Left lung (tissue), 4 donors: ENCODE measurements at regions not wholly inside any gene's neighbourhood (a gene's known extent, or its start where the extent isn't known, plus 50 kb on each side); places are given as distances from the start of the nearest gene placed in this dataset.

Source experiments
- ATAC-seq: fragments of 200-7000 bp; cut with Tn5 transposase; one replicate; pipeline ENCODE4 v1.9.1; 2020; ENCODE audit warnings: moderate library complexity
- DNase-seq, 4 donors: peaks; one replicate each; pipeline ENCODE4 v3.0.0-alpha.2; 2013 to 2020
- H3K27ac ChIP-seq, 2 donors: fragments of 200-600 bp; sonication (generic) in 1 of 2; one replicate each; pipeline versions ENCODE4 v1.5.0 to v1.8.0; 2020 to 2021
- H3K27me3 ChIP-seq, 2 donors: fragments of 200-600 bp; sonication (generic) in 1 of 2; one replicate each; pipeline versions ENCODE4 v1.5.0 to v1.8.0; 2020 to 2021
- H3K36me3 ChIP-seq, 2 donors: fragments of 200-600 bp; sonication (generic) in 1 of 2; one replicate each; pipeline versions ENCODE4 v1.5.0 to v1.8.0; 2020 to 2021
- H3K4me1 ChIP-seq, 2 donors: fragments of 200-600 bp; one replicate each; pipeline ENCODE4 v1.8.0; 2021
- H3K4me3 ChIP-seq, 2 donors: fragments of 200-600 bp; sonication (generic) in 1 of 2; one replicate each; pipeline versions ENCODE4 v1.5.0 to v1.8.0; 2020 to 2021; ENCODE audit warnings: mild to moderate bottlenecking in 1 of 2
- H3K9me3 ChIP-seq, 2 donors: fragments of 200-600 bp; sonication (generic) in 1 of 2; one replicate each; pipeline versions ENCODE4 v1.5.0 to v1.8.0; 2020 to 2021
- intact Hi-C, 2 donors: fragments of 100-400 bp; cut with DNase I; formaldehyde crosslinking; loops; one replicate each; pipeline versions ENCODE4 v1.11.2 to v1.14.2; 2022
- TF ChIP-seq, protein P1 (sequence below), 2 donors: fragments of 200-600 bp; sonication (generic) in 1 of 2; IDR thresholded peaks; one replicate each; pipeline versions ENCODE4 v1.5.0 to v1.8.0; 2021; ENCODE audit warnings: antibody characterized with exemption in 2 of 2
- donor health status: DM: no; HTN: yes; CAD: no.
- donor health status: DM: no; HTN: no; CAD: no.

DNA sequence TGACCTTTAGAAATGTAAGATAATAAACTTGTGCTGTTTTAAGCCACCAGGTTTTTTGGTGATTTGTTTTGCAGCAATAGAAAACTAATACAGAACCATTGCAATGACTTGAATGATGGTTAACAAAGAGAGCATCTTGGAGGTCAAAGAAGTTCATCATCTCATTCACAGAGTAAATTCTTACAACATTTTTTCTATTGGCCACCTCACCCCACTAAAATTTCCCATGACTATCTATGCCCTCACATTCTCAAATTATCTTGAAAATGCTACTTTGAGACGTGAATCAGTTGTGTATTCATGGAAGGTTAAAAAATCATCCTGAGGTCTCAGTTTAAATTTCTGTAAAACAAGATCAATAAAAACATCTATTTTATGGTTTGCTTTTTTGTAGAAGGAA, 754.2 kb downstream of the SORCS1 start:
- no peak overlapping the region for H3K4me3 ChIP-seq
- no peaks in the 10 kb centered on the region for H3K4me1 ChIP-seq
- H3K36me3 ChIP-seq: no peaks in the 10 kb centered on the region
- no peak overlapping the region for H3K27ac ChIP-seq
- DNase-seq: no peak
- TF ChIP-seq, protein P1, sequence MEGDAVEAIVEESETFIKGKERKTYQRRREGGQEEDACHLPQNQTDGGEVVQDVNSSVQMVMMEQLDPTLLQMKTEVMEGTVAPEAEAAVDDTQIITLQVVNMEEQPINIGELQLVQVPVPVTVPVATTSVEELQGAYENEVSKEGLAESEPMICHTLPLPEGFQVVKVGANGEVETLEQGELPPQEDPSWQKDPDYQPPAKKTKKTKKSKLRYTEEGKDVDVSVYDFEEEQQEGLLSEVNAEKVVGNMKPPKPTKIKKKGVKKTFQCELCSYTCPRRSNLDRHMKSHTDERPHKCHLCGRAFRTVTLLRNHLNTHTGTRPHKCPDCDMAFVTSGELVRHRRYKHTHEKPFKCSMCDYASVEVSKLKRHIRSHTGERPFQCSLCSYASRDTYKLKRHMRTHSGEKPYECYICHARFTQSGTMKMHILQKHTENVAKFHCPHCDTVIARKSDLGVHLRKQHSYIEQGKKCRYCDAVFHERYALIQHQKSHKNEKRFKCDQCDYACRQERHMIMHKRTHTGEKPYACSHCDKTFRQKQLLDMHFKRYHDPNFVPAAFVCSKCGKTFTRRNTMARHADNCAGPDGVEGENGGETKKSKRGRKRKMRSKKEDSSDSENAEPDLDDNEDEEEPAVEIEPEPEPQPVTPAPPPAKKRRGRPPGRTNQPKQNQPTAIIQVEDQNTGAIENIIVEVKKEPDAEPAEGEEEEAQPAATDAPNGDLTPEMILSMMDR (IDR thresholded peaks at IDR 0.05): no peak
- intact Hi-C loops: no loop called here
- ATAC-seq: no peak
- H3K27me3 ChIP-seq: no peaks in the 10 kb centered on the region
- H3K9me3 ChIP-seq: no peaks in the 10 kb centered on the region

DNA sequence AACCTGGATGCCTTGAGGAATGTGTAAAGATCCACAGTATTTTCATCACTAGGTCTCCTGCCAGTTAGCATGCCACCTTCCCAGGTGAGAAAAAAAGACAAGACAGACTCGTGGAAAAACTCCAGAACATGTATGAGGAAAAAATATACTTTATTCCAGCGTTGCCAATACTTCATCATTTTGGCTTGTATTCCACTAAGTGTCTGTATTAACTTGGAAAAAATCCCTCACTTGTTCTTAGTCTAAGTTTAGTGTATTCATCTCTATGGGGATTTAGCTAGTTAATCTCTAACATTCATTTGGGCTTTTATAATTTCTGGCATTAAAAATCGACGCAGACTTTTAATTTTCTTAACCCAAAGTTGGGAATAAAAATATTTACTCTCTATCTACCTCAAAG, 759.4 kb downstream of the SORCS1 start:
- TF ChIP-seq, protein P1 (IDR thresholded peaks at IDR 0.05): no peak
- H3K4me3 ChIP-seq: no peak overlapping the region
- intact Hi-C loops: no loop called here
- H3K4me1 ChIP-seq: no peaks in the 10 kb centered on the region
- H3K36me3 ChIP-seq: no peaks in the 10 kb centered on the region
- DNase-seq: no peak
- no peaks in the 10 kb centered on the region for H3K9me3 ChIP-seq
- H3K27me3 ChIP-seq: no peaks in the 10 kb centered on the region
- no peak overlapping the region for H3K27ac ChIP-seq
- ATAC-seq: no peak

DNA sequence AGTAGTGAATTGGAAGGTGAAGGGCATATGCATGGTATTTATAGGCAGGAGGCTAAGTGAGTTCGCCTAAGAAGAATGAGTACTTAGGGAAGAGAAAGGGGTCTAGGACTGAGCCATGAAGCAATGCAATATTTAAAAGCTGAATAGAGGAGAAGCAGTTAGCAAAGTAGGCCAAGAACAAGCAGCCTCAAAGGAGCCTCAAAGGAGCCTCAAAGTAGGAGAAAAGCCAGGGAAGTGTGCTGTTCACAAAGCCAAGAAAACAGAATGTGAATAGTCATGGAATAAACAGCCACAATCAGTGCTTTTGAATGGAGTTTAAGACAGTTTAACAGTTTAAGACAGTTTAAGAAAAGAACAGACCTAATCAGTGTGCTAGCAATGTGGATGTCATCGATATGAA, 762.0 kb downstream of the SORCS1 start:
- no peak for DNase-seq
- no peaks in the 10 kb centered on the region for H3K9me3 ChIP-seq
- no peak for ATAC-seq
- no peaks in the 10 kb centered on the region for H3K4me1 ChIP-seq
- intact Hi-C loops: no loop called here
- H3K27me3 ChIP-seq: no peaks in the 10 kb centered on the region
- H3K36me3 ChIP-seq: no peaks in the 10 kb centered on the region
- H3K4me3 ChIP-seq: no peak overlapping the region
- TF ChIP-seq, protein P1 (IDR thresholded peaks at IDR 0.05): no peak
- no peak overlapping the region for H3K27ac ChIP-seq

DNA sequence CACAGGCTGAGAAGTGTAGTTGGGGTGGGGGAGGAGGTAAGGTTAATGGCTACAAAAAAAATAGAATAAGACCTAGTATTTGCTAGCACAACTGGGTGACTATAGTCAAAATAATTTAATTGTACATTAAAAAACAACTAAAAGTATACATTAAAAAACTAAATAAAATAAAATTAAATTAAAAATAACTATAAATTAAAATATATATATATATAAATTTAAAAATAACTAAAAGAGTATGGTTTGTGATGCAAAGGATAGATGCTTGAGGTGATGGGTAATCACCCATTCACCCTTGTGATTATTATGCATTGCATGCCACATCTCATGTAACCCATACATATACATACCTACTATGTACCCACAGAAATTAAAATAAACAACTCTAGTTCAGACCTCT, 762.5 kb downstream of the SORCS1 start:
- intact Hi-C loops: no loop called here
- no peak for DNase-seq
- Histone ChIP-seq H3K4me1 (no peaks in the 10 kb centered on the region), H3K36me3 (no peaks in the 10 kb centered on the region), H3K4me3 (no peak overlapping the region), H3K27ac (no peak overlapping the region), H3K27me3 (no peaks in the 10 kb centered on the region), H3K9me3 (no peaks in the 10 kb centered on the region)
- TF ChIP-seq, protein P1 (IDR thresholded peaks at IDR 0.05): no peak
- ATAC-seq: no peak

DNA sequence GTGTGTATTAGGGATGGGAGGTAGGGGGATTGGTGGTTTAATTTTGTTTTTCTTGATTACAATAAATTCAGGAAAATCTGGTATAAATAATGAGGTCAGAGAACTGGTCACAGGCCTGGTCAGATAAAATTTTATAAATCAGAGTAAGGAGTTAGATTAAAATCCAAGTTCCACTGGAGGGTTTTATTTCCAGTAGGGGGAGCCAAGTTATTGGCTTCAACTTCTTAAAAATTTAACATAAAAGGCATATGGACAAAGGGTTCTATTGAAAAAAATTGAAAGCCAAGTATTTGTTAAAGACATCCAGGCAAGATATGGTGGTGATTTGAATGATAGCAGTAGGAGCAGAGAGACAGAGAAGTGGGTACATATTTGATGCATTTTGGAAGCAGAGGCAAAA, 763.3 kb downstream of the SORCS1 start:
- no peak overlapping the region for H3K27ac ChIP-seq
- no peaks in the 10 kb centered on the region for H3K9me3 ChIP-seq
- intact Hi-C loops: no loop called here
- no peaks in the 10 kb centered on the region for H3K36me3 ChIP-seq
- no peak for ATAC-seq
- H3K27me3 ChIP-seq: no peaks in the 10 kb centered on the region
- no peak overlapping the region for H3K4me3 ChIP-seq
- TF ChIP-seq, protein P1 (IDR thresholded peaks at IDR 0.05): no peak
- no peaks in the 10 kb centered on the region for H3K4me1 ChIP-seq
- no peak for DNase-seq
